ENCODE measurements at regions not wholly inside any gene's neighbourhood (a gene's known extent, or its start where the extent isn't known, plus 50 kb on each side); places are given as distances from the start of the nearest gene placed in this dataset.

- DNase-seq (ENCODE audit: low read depth): no peak
Measured at GRCh38 chr13:63433546-63434150, 2018.0 kb upstream of the PCDH20 start.

GRCh38 chr13:63427170-63427569 is 2011.5 kb upstream of the PCDH20 start:
- DNase-seq (ENCODE audit: low read depth): no peak

GRCh38 chr13:63425131-63425530 is 2009.5 kb upstream of the PCDH20 start:
- no peak for DNase-seq (ENCODE audit: low read depth)

GRCh38 chr13:63421123-63421522 is 2005.5 kb upstream of the PCDH20 start:
- no peak for DNase-seq (ENCODE audit: low read depth)

- DNase-seq (ENCODE audit: low read depth): no peak
Measured at GRCh38 chr13:63420685-63421084, 2005.0 kb upstream of the PCDH20 start.

- DNase-seq (ENCODE audit: low read depth): no peak
Measured at GRCh38 chr13:63414247-63414646, 1998.6 kb upstream of the PCDH20 start.

- DNase-seq (ENCODE audit: low read depth): no peak
Measured at GRCh38 chr13:63409791-63410351, 1994.2 kb upstream of the PCDH20 start.

GRCh38 chr13:63408331-63409189 is 1992.9 kb upstream of the PCDH20 start:
- no peak for DNase-seq (ENCODE audit: low read depth)

GRCh38 chr13:63403733-63404132 is 1988.1 kb upstream of the PCDH20 start:
- DNase-seq (ENCODE audit: low read depth): no peak

- DNase-seq (ENCODE audit: low read depth): no peak
Measured at GRCh38 chr13:63396746-63397145, 1981.1 kb upstream of the PCDH20 start.

- no peak for DNase-seq (ENCODE audit: low read depth)
Measured at GRCh38 chr13:63393112-63393511, 1977.5 kb upstream of the PCDH20 start.

- no peak for DNase-seq (ENCODE audit: low read depth)
Measured at GRCh38 chr13:63389756-63390155, 1974.1 kb upstream of the PCDH20 start.

- DNase-seq (ENCODE audit: low read depth): no peak
Measured at GRCh38 chr13:63381078-63381859, 1965.6 kb upstream of the PCDH20 start.

GRCh38 chr13:63377986-63378385 is 1962.3 kb upstream of the PCDH20 start:
- DNase-seq (ENCODE audit: low read depth): no peak

- DNase-seq (ENCODE audit: low read depth): no peak
Measured at GRCh38 chr13:63370101-63370500, 1954.5 kb upstream of the PCDH20 start.

- no peak for DNase-seq (ENCODE audit: low read depth)
Measured at GRCh38 chr13:63367522-63368198, 1952.0 kb upstream of the PCDH20 start.

GRCh38 chr13:63364159-63364558 is 1948.5 kb upstream of the PCDH20 start:
- no peak for DNase-seq (ENCODE audit: low read depth)

- DNase-seq (ENCODE audit: low read depth): no peak
Measured at GRCh38 chr13:63351533-63351932, 1935.9 kb upstream of the PCDH20 start.

- no peak for DNase-seq (ENCODE audit: low read depth)
Measured at GRCh38 chr13:63351081-63351480, 1935.4 kb upstream of the PCDH20 start.

- DNase-seq (ENCODE audit: low read depth): no peak
Measured at GRCh38 chr13:63345835-63346234, 1930.2 kb upstream of the PCDH20 start.

- DNase-seq (ENCODE audit: low read depth): no peak
Measured at GRCh38 chr13:63344711-63345110, 1929.1 kb upstream of the PCDH20 start.

- no peak for DNase-seq (ENCODE audit: low read depth)
Measured at GRCh38 chr13:63337921-63338320, 1922.3 kb upstream of the PCDH20 start.
